ENCODE measurements at regions not wholly inside any gene's neighbourhood (a gene's known extent, or its start where the extent isn't known, plus 50 kb on each side); places are given as distances from the start of the nearest gene placed in this dataset.

GRCh38 chr5:165242646-165243045 lies 1737.2 kb downstream of the MAT2B start:
- no peak overlapping the region for H3K4me3 Mint-ChIP-seq
- H3K36me3 Mint-ChIP-seq = no peaks in the 10 kb centered on the region
- H3K27me3 Mint-ChIP-seq = no peaks in the 10 kb centered on the region
- no peak overlapping the region for H3K27ac Mint-ChIP-seq
- no peaks in the 10 kb centered on the region for H3K4me1 Mint-ChIP-seq
- no peaks in the 10 kb centered on the region for H3K9me3 Mint-ChIP-seq
- no peak for ATAC-seq

DNA sequence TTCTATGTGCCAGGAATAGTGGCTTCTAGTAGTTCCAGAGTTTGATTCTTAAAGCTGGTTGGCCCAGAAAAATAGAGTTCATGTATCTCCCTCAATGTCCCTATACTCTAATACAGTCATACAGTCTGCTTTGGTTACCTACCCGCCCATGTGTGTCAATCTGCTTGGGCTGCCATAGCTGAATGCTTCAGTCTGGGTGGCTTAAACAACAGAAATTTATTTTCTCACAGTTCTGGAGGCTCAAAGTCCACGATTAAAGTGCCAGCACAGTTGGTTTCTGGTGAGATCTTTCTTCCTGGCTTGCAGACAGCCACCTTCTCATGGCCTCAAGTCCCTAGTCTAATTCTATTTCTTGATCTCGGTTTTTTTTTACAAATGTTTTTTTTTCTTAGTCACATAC lies 1739.0 kb downstream of the MAT2B start:
- H3K4me3 Mint-ChIP-seq = no peak overlapping the region
- no peak for ATAC-seq
- no peak overlapping the region for H3K27ac Mint-ChIP-seq
- no peaks in the 10 kb centered on the region for H3K27me3 Mint-ChIP-seq
- no peaks in the 10 kb centered on the region for H3K36me3 Mint-ChIP-seq
- H3K9me3 Mint-ChIP-seq = no peaks in the 10 kb centered on the region
- H3K4me1 Mint-ChIP-seq = no peaks in the 10 kb centered on the region

DNA sequence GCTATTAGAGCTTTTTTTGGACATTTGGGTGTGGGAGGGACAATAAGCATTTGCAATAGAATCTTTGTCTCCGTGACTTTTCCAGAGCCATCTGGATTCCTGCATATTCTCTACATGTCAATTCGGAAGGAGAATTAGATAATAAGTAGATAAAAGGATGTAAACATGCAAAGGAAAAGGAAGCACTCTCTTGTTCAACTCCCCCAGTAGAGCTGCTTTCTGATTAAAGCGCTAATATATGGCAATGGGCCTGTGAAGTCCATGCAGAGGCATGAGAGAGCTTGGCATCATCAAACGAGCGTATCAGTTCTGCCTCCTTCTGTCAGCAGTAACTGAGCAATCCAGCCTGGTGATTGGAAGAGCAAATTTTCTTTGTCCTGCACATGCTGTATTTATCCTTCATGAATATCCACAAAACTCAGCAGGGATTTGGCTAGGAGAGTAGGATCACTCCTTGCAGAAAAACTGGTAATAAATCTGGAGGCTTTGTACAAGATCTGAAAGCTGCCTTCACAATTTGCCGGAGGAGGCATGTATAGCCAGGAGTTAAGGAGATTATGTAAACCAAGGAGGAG lies 1752.9 kb downstream of the MAT2B start:
- no peak overlapping the region for H3K27ac Mint-ChIP-seq
- no peak overlapping the region for H3K4me3 Mint-ChIP-seq
- no peaks in the 10 kb centered on the region for H3K36me3 Mint-ChIP-seq
- ATAC-seq = peak; percentile 24
- no peaks in the 10 kb centered on the region for H3K4me1 Mint-ChIP-seq
- H3K27me3 Mint-ChIP-seq = no peaks in the 10 kb centered on the region
- H3K9me3 Mint-ChIP-seq = no peaks in the 10 kb centered on the region

- no peak for ATAC-seq
- H3K27ac Mint-ChIP-seq = no peak overlapping the region
- no peaks in the 10 kb centered on the region for H3K36me3 Mint-ChIP-seq
- H3K4me1 Mint-ChIP-seq = no peaks in the 10 kb centered on the region
- no peaks in the 10 kb centered on the region for H3K27me3 Mint-ChIP-seq
- no peak overlapping the region for H3K4me3 Mint-ChIP-seq
- H3K9me3 Mint-ChIP-seq = no peaks in the 10 kb centered on the region
These were observed 1755.0 kb downstream of the MAT2B start for GRCh38 chr5:165260426-165260825.

- no peaks in the 10 kb centered on the region for H3K9me3 Mint-ChIP-seq
- no peaks in the 10 kb centered on the region for H3K36me3 Mint-ChIP-seq
- H3K4me1 Mint-ChIP-seq = no peaks in the 10 kb centered on the region
- no peaks in the 10 kb centered on the region for H3K27me3 Mint-ChIP-seq
- ATAC-seq = no peak
- H3K4me3 Mint-ChIP-seq = no peak overlapping the region
- H3K27ac Mint-ChIP-seq = no peak overlapping the region
These were observed 1758.1 kb downstream of the MAT2B start for GRCh38 chr5:165263536-165263935.

GRCh38 chr5:165266939-165267338 lies 1761.5 kb downstream of the MAT2B start:
- no peak overlapping the region for H3K27ac Mint-ChIP-seq
- H3K9me3 Mint-ChIP-seq = no peaks in the 10 kb centered on the region
- no peaks in the 10 kb centered on the region for H3K36me3 Mint-ChIP-seq
- no peaks in the 10 kb centered on the region for H3K27me3 Mint-ChIP-seq
- ATAC-seq = no peak
- H3K4me3 Mint-ChIP-seq = no peak overlapping the region
- H3K4me1 Mint-ChIP-seq = no peaks in the 10 kb centered on the region

- H3K4me1 Mint-ChIP-seq = no peaks in the 10 kb centered on the region
- no peaks in the 10 kb centered on the region for H3K36me3 Mint-ChIP-seq
- peaks cover 5% of the 10 kb centered on the region for H3K9me3 Mint-ChIP-seq
- no peaks in the 10 kb centered on the region for H3K27me3 Mint-ChIP-seq
- H3K4me3 Mint-ChIP-seq = no peak overlapping the region
- H3K27ac Mint-ChIP-seq = no peak overlapping the region
- ATAC-seq = no peak
These were observed 1767.0 kb downstream of the MAT2B start for GRCh38 chr5:165272436-165272835.

DNA sequence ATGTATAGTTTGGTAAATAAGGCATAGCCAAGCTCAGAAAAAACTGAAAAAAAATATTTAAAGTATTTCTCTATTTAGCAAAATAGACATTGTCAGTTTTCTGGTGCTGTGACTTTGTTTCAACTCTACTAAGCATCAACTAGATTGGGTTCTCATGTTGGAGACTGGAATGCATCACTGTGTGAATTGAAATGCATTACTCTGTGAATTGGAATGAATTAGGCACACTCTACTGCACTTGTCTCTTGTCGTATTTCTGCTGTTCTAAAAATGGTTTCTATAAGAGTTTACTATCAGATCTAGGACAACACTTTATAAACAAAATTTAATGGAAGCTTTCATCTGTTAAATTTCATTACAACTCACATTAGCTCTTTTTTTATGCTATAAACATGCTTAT lies 1772.2 kb downstream of the MAT2B start:
- H3K27ac Mint-ChIP-seq = no peak overlapping the region
- H3K27me3 Mint-ChIP-seq = no peaks in the 10 kb centered on the region
- H3K9me3 Mint-ChIP-seq = peaks cover 5% of the 10 kb centered on the region
- no peak overlapping the region for H3K4me3 Mint-ChIP-seq
- ATAC-seq = no peak
- no peaks in the 10 kb centered on the region for H3K4me1 Mint-ChIP-seq
- H3K36me3 Mint-ChIP-seq = no peaks in the 10 kb centered on the region

GRCh38 chr5:165282491-165282890 lies 1777.1 kb downstream of the MAT2B start:
- Mint-ChIP-seq H3K9me3 (no peaks in the 10 kb centered on the region), H3K4me3 (no peak overlapping the region), H3K27me3 (no peaks in the 10 kb centered on the region), H3K27ac (no peak overlapping the region), H3K36me3 (no peaks in the 10 kb centered on the region), H3K4me1 (no peaks in the 10 kb centered on the region)
- ATAC-seq = no peak

DNA sequence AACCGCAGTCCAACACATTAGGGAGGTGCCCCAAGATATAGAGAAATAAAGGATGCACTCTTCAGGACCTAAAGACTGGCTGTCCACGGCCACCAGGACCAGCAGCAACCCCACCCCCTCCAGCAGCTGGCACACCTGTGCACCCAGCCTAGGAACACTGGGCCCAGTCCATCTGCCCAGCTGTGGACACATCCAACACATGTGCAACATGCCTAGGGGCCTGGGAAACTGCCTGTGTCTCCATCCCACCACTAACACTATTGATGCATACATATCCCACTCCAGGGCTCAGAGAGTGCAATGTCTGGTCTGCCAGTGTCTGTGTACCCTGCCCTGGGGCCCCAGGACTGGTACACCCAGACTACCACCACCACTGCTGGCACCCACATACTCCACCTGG lies 1781.3 kb downstream of the MAT2B start:
- no peaks in the 10 kb centered on the region for H3K9me3 Mint-ChIP-seq
- H3K27ac Mint-ChIP-seq = no peak overlapping the region
- no peaks in the 10 kb centered on the region for H3K4me1 Mint-ChIP-seq
- no peaks in the 10 kb centered on the region for H3K36me3 Mint-ChIP-seq
- ATAC-seq = peak; percentile 43
- no peak overlapping the region for H3K4me3 Mint-ChIP-seq
- H3K27me3 Mint-ChIP-seq = no peaks in the 10 kb centered on the region

DNA sequence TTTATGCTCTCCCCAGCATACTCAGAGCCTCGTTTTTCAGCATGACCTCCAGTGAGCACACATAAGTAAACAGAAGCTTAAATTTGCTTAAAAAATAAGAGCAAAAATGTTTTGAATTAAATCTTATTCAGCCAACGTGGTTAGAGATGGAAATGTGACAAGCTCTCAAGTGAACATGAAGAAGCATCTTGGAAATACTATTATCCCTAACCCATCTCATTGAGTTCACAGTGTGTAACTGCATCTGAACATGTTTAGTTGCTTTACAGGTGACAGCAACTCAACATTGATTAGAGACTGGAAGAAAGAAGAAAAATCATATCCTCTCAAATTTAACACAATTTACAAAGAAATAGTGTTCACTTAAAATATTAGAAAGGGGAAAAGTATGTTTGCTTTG lies 1785.1 kb downstream of the MAT2B start:
- no peaks in the 10 kb centered on the region for H3K9me3 Mint-ChIP-seq
- no peaks in the 10 kb centered on the region for H3K36me3 Mint-ChIP-seq
- no peaks in the 10 kb centered on the region for H3K4me1 Mint-ChIP-seq
- H3K4me3 Mint-ChIP-seq = no peak overlapping the region
- no peak overlapping the region for H3K27ac Mint-ChIP-seq
- no peaks in the 10 kb centered on the region for H3K27me3 Mint-ChIP-seq
- no peak for ATAC-seq

DNA sequence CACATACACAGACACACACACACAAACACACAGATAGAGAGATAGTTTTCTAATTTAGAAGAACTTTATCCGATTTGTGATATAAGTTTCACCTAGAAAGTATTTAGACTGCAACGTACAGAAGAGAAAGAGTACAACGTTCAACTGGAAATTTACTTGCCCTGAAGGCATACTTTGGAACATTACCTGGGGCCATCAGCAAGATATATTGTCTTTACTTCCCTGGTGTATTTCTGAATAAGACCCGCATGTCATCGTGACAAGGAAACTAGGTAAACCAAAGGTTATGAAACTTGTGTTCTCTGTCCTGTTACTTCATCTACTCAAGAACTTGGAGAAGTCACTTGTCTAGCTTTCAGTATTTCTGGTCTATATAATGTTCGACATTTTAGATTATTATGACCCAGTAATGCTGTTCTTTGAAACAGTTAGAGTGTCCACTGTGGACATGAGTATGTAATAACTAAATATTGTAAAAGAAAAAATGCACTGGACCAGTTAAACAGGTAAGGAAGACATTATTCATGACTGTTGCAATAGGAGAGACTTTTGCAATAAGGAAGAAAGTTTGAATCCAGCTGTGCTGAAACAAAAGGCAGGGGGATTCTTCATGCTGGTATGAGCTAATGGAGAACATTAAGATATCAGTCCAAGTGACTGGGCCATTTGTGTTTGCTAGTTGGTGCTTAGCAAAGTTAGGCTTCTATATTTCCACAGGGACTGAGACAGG lies 1791.1 kb downstream of the MAT2B start:
- Mint-ChIP-seq H3K27me3 (no peaks in the 10 kb centered on the region), H3K36me3 (no peaks in the 10 kb centered on the region), H3K4me3 (no peak overlapping the region), H3K27ac (no peak overlapping the region), H3K4me1 (no peaks in the 10 kb centered on the region), H3K9me3 (peaks cover 2% of the 10 kb centered on the region)
- no peak for ATAC-seq

DNA sequence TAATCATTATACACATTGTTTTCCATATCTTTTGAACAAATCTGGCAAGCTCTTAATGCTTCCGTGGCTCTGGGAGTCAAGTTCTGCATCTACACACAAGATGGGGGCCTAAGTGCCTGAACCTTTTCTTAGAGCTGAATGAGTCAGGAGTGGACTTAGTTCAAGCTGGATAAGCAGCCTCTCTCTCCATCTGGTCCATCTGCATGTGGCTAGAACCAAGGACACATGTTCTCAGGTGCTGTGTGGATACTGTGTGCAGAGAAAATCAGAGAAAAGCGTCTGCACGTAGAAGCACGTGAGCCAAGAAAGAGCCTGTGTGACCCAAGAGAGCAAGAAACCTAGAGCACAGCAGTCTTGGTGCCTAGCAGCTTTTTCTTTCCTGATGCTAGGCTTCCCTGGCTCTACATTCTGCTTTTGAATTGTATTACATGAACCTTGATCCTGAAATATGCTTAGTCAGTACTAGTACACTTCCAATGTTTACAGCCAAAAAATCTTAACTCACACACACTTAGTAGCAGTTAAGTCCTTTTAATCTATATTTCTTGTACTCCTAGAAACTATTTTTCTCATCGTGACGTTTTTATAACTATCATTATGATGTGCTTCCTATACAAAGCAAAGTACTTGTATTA lies 1798.9 kb downstream of the MAT2B start:
- H3K27ac Mint-ChIP-seq = no peak overlapping the region
- H3K27me3 Mint-ChIP-seq = no peaks in the 10 kb centered on the region
- H3K9me3 Mint-ChIP-seq = peaks cover 2% of the 10 kb centered on the region
- H3K36me3 Mint-ChIP-seq = no peaks in the 10 kb centered on the region
- H3K4me3 Mint-ChIP-seq = no peak overlapping the region
- no peaks in the 10 kb centered on the region for H3K4me1 Mint-ChIP-seq
- no peak for ATAC-seq

GRCh38 chr5:165305596-165305995 lies 1800.2 kb downstream of the MAT2B start:
- Mint-ChIP-seq H3K4me3 (no peak overlapping the region), H3K9me3 (peaks cover 2% of the 10 kb centered on the region), H3K4me1 (no peaks in the 10 kb centered on the region), H3K27ac (no peak overlapping the region), H3K36me3 (no peaks in the 10 kb centered on the region), H3K27me3 (no peaks in the 10 kb centered on the region)
- ATAC-seq = no peak

DNA sequence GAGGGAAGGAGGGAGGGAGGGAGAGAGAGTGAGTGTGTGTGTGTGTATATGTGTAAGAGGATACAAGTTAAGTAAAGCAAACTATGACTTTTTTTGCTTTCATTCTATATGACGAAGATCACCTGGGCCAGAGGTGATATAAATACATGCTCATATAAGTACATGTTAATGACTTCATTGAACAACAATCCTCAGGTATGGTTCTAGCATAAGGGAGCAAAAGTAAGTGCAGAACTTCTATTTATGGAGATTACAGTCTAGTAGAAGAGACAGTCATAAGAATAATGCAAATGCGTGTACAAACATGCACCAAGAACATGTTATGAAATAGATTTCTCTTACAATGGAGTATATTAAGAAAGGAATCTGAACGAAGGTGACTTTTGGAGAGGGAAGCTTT lies 1804.0 kb downstream of the MAT2B start:
- no peak overlapping the region for H3K27ac Mint-ChIP-seq
- H3K36me3 Mint-ChIP-seq = no peaks in the 10 kb centered on the region
- H3K4me1 Mint-ChIP-seq = no peaks in the 10 kb centered on the region

DNA sequence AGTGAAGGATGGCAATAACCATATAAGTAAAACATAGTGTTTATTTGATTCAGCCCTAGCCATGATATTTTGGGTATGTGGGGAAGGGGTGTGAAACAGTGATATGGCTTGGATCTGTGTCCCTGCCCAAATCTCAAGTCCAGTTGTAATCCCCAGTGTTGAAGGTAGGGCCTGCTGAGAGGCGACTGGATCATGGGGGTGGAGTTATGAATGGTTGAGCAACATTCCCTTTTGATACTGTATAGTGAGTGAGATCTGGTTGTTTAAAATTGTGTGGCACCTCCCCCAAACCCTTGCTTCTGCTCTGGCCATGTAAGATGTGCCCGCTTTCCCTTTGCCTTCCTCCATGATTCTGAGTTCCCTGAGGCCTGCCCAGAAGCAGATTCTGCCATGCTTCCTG lies 1804.6 kb downstream of the MAT2B start:
- no peaks in the 10 kb centered on the region for H3K27me3 Mint-ChIP-seq
- H3K36me3 Mint-ChIP-seq = no peaks in the 10 kb centered on the region
- no peaks in the 10 kb centered on the region for H3K4me1 Mint-ChIP-seq
- H3K27ac Mint-ChIP-seq = no peak overlapping the region
- ATAC-seq = no peak
- no peak overlapping the region for H3K4me3 Mint-ChIP-seq
- H3K9me3 Mint-ChIP-seq = no peaks in the 10 kb centered on the region

More for the DNA sequence above, 1804.0 kb downstream of the MAT2B start:
- H3K27me3 Mint-ChIP-seq = no peaks in the 10 kb centered on the region
- no peaks in the 10 kb centered on the region for H3K9me3 Mint-ChIP-seq
- H3K4me3 Mint-ChIP-seq = no peak overlapping the region
- ATAC-seq = no peak
